SH-SY5Y (cell line): ENCODE measurements at regions not wholly inside any gene's neighbourhood (a gene's known extent, or its start where the extent isn't known, plus 50 kb on each side); places are given as distances from the start of the nearest gene placed in this dataset.

Experiments used
- GATA2 ChIP-seq: IDR thresholded peaks from 2 replicates; pipeline ENCODE4 v1.6.1; 2011; ENCODE audit warnings: mild to moderate bottlenecking, low read depth, low read length
- GATA3 ChIP-seq: IDR thresholded peaks from 2 replicates; pipeline ENCODE4 v1.6.1; 2011; ENCODE audit warnings: low read depth, mild to moderate bottlenecking, low read length, moderate library complexity

DNA sequence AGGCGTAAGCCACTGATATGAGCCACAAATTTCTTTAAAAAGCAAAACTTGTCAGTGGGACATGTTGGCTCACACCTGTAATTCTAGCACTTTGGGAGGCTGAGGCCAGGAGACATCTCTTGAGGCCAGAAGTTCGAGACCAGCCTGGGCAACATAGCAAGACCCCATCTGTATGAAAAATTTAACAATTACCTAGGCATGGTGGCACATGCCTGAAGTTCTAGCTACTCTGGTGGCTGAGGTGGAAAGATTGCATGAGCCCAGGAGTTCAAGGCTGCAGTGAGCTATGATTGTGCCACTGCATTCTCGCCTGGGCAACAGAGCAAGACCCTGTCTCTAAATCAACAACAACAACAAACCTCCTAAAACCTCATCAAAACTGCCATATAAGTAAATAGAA is 147.6 kb upstream of the BARHL2 start:
- no peak for TF ChIP-seq GATA2
- TF ChIP-seq GATA3: no peak
